ENCODE measurements at regions not wholly inside any gene's neighbourhood (a gene's known extent, or its start where the extent isn't known, plus 50 kb on each side); places are given as distances from the start of the nearest gene placed in this dataset.

DNA sequence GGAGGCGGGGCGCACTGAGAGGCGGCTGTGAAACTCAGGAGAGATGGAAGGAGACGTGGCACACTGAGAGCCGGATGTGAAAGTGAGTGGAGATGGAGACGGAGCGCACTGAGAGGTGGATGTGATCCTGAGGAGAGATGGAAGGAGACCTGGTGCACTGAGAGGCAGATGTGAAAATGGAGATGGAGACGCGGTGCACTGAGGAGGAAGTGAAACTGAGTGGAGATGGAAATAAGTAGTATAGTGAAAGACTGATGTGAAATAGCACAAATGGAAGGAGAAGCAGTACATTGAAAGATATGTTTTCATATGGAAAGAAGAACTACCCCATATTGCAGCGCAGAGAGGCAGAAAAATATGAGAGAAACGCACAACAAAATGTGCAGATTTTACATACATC is 281.6 kb upstream of the RGPD4 start:
- TF ChIP-seq, protein P1, sequence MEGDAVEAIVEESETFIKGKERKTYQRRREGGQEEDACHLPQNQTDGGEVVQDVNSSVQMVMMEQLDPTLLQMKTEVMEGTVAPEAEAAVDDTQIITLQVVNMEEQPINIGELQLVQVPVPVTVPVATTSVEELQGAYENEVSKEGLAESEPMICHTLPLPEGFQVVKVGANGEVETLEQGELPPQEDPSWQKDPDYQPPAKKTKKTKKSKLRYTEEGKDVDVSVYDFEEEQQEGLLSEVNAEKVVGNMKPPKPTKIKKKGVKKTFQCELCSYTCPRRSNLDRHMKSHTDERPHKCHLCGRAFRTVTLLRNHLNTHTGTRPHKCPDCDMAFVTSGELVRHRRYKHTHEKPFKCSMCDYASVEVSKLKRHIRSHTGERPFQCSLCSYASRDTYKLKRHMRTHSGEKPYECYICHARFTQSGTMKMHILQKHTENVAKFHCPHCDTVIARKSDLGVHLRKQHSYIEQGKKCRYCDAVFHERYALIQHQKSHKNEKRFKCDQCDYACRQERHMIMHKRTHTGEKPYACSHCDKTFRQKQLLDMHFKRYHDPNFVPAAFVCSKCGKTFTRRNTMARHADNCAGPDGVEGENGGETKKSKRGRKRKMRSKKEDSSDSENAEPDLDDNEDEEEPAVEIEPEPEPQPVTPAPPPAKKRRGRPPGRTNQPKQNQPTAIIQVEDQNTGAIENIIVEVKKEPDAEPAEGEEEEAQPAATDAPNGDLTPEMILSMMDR (conservative IDR thresholded peaks at IDR 0.05), result no peak
- TF ChIP-seq EZH2 (IDR thresholded peaks at IDR 0.05; ENCODE audit: low read depth), result no peak
